HepG2 (cell line): ENCODE measurements at regions not wholly inside any gene's neighbourhood (a gene's known extent, or its start where the extent isn't known, plus 50 kb on each side); places are given as distances from the start of the nearest gene placed in this dataset.

Experiments
- ATAC-seq: fragments of 200-7000 bp; cut with Tn5 transposase; 3 replicates; pipeline ENCODE4 v1.9.1; 2020; ENCODE audit warnings: mild to moderate bottlenecking, moderate library complexity
- BruUV-seq: library from RNA; stranded (reverse); fragments of 400-500 nt; replicated peaks from 2 replicates; lab custom pipeline; 2021; lab: Mats Ljungman, UMichigan
- CTCF ChIA-PET: fragments of 300-600 bp; formaldehyde crosslinking; extraction: SDS; loops from one replicate; lab custom pipeline; 2021; ENCODE audit warnings: low total read pairs, inconsistent platforms, low intra/inter-chr PET ratio; lab: Yijun Ruan, JAX
- POLR2A ChIA-PET: fragments of 350-600 bp; sonication (Branson Sonifier 250); formaldehyde crosslinking; loops from one replicate; lab custom pipeline; 2020; ENCODE audit warnings: antibody characterized with exemption, inconsistent platforms; lab: Yijun Ruan, JAX
- DNase-seq: peaks from one replicate; pipeline ENCODE4 v3.0.0-alpha.2; 2015; ENCODE audit warnings: low spot score
- FAIRE-seq: peaks from 3 replicates; lab custom pipeline; 2011; peaks lifted over from hg19 to GRCh38; lab: Jason Lieb, UNC
- H2AFZ ChIP-seq: one replicate; pipeline ENCODE4 v1.6.1; 2011; ENCODE audit warnings: low read length, inconsistent platforms
- H3K27ac ChIP-seq: fragments of 300-600 bp; 3 replicates; pipeline ENCODE4 v1.8.0; 2011; ENCODE audit warnings: mixed run types, mild to moderate bottlenecking, mixed read lengths, low read length, inconsistent platforms; ENCODE audit not compliant: insufficient read depth; ENCODE audit errors: extremely low read length
- H3K27me3 ChIP-seq, 2 experiments: fragments of 200-600 bp in 1 of 2; 2 replicates in 1 of 2; 3 replicates in 1 of 2; pipeline versions ENCODE4 v1.6.0 to v1.8.0; 2011; ENCODE audit warnings: low read length in 2 of 2, mild to moderate bottlenecking in 2 of 2, moderate library complexity in 2 of 2, inconsistent platforms in 1 of 2; ENCODE audit not compliant: insufficient read depth in 2 of 2, control insufficient read depth in 1 of 2
- H3K36me3 ChIP-seq, 2 experiments: fragments of 200-600 bp in 1 of 2; replicated peaks in 1 of 2; 2 replicates in 1 of 2; 3 replicates in 1 of 2; pipeline versions ENCODE4 v1.5.1 to v1.8.0; 2011; ENCODE audit warnings: low read length in 2 of 2, inconsistent platforms in 1 of 2; ENCODE audit not compliant: insufficient read depth in 2 of 2, control insufficient read depth in 1 of 2
- H3K4me1 ChIP-seq: 2 replicates; pipeline ENCODE4 v1.5.1; 2012; ENCODE audit warnings: low read length, inconsistent platforms; ENCODE audit not compliant: insufficient read depth
- H3K4me2 ChIP-seq: 2 replicates; pipeline ENCODE4 v1.6.0; 2011; ENCODE audit warnings: low read depth, low read length, inconsistent platforms
- H3K4me3 ChIP-seq, 3 experiments: fragments of 200-600 bp in 1 of 3; sonication (generic), shearing (Covaris generic) in 1 of 3; replicated peaks in 1 of 3; 2 replicates each; pipeline ENCODE4 v1.5.1; 2011 to 2016; ENCODE audit warnings: low read length in 3 of 3, inconsistent platforms in 2 of 3, low read depth in 2 of 3, mild to moderate bottlenecking in 2 of 3, control low read depth in 1 of 3, mixed read lengths in 1 of 3; ENCODE audit not compliant: insufficient read depth in 1 of 3
- H3K79me2 ChIP-seq: one replicate; pipeline ENCODE4 v1.6.1; 2011; ENCODE audit warnings: low read length, inconsistent platforms; ENCODE audit not compliant: insufficient read depth
- H3K9ac ChIP-seq: 2 replicates; pipeline ENCODE4 v1.6.0; 2011; ENCODE audit warnings: mild to moderate bottlenecking, low read depth, low read length, inconsistent platforms; ENCODE audit not compliant: insufficient read depth
- H3K9me3 ChIP-seq: 2 replicates; pipeline ENCODE4 v1.5.1; 2012; ENCODE audit warnings: mild to moderate bottlenecking, low read length
- H4K20me1 ChIP-seq: 2 replicates; pipeline ENCODE4 v1.6.0; 2011; ENCODE audit warnings: inconsistent platforms, mild to moderate bottlenecking, low read length, moderate library complexity; ENCODE audit not compliant: insufficient read depth
- ARID2 ChIP-seq: sonication (generic); formaldehyde crosslinking; IDR thresholded peaks from 2 replicates; pipeline ENCODE4 v1.8.1; 2022; ENCODE audit warnings: mild to moderate bottlenecking, missing genetic modification reagents, borderline replicate concordance
- ATF7 ChIP-seq, 2 experiments: fragments of 450-650 bp in 1 of 2; sonication (generic) in 1 of 2; formaldehyde crosslinking in 1 of 2; IDR thresholded peaks; 2 replicates each; pipeline versions ENCODE4 v1.4.0 to v1.6.1; 2016 to 2020; ENCODE audit warnings: antibody characterized with exemption in 1 of 2, mild to moderate bottlenecking in 1 of 2, missing genetic modification reagents in 1 of 2
- GTF3A ChIP-seq: sonication (generic); formaldehyde crosslinking; conservative IDR thresholded peaks from 2 replicates; pipeline ENCODE4 v1.4.0; 2020; ENCODE audit warnings: mild to moderate bottlenecking, missing genetic modification reagents
- ISL2 ChIP-seq: sonication (generic); formaldehyde crosslinking; IDR thresholded peaks from 2 replicates; pipeline ENCODE4 v1.5.0; 2020; ENCODE audit warnings: missing genetic modification reagents
- KMT2A ChIP-seq: sonication (generic); formaldehyde crosslinking; IDR thresholded peaks from 2 replicates; pipeline ENCODE4 v1.4.0; 2020; ENCODE audit warnings: missing genetic modification reagents
- MIXL1 ChIP-seq: IDR thresholded peaks from 2 replicates; pipeline ENCODE4 v1.6.1; 2016
- REXO4 ChIP-seq: sonication (generic); formaldehyde crosslinking; IDR thresholded peaks from 2 replicates; pipeline ENCODE4 v1.8.0; 2022; ENCODE audit warnings: missing genetic modification reagents, mild to moderate bottlenecking, borderline replicate concordance
- SATB2 ChIP-seq: sonication (generic); formaldehyde crosslinking; IDR thresholded peaks from 2 replicates; pipeline ENCODE4 v1.5.0; 2020; ENCODE audit warnings: missing genetic modification reagents
- TBX3 ChIP-seq: fragments of 450-650 bp; IDR thresholded peaks from 2 replicates; pipeline ENCODE4 v1.6.1; 2017; ENCODE audit warnings: antibody characterized with exemption, mild to moderate bottlenecking, inconsistent platforms, borderline replicate concordance
- ZKSCAN8 ChIP-seq: IDR thresholded peaks from 2 replicates; pipeline ENCODE4 v1.6.1; 2016; ENCODE audit warnings: borderline replicate concordance, missing genetic modification reagents, missing compliant biosample characterization
- ZNF350 ChIP-seq: sonication (generic); formaldehyde crosslinking; IDR thresholded peaks from 2 replicates; pipeline ENCODE4 v1.4.0; 2020; ENCODE audit warnings: mild to moderate bottlenecking, low read depth, missing genetic modification reagents, borderline replicate concordance
- ZNF556 ChIP-seq: sonication (generic); formaldehyde crosslinking; IDR thresholded peaks from 2 replicates; pipeline ENCODE4 v1.4.0; 2020; ENCODE audit warnings: mild to moderate bottlenecking, missing genetic modification reagents, borderline replicate concordance
- ZNF83 ChIP-seq: sonication (generic); formaldehyde crosslinking; IDR thresholded peaks from 2 replicates; pipeline ENCODE4 v1.4.0; 2020; ENCODE audit warnings: missing genetic modification reagents, mild to moderate bottlenecking, borderline replicate concordance
- WGBS: methylation state at CpG from one replicate; pipeline ENCODE4 v1.1.6; 2017; ENCODE audit warnings: low lambda C conversion rate; 5-methylcytosine and 5-hydroxymethylcytosine counted together
- in situ Hi-C: cut with HindIII; loops from 2 replicates; pipeline ENCODE4 v1.10.0; 2017; ENCODE audit warnings: low pct_unique_long_range_greater_than_20kb; ENCODE audit not compliant: extremely low pct_ligation_motif_present
- intact Hi-C: fragments of 100-400 bp; cut with micrococcal nuclease; formaldehyde crosslinking; loops from one replicate; pipeline ENCODE4 v1.10.0; 2022; ENCODE audit not compliant: unreplicated experiment

DNA sequence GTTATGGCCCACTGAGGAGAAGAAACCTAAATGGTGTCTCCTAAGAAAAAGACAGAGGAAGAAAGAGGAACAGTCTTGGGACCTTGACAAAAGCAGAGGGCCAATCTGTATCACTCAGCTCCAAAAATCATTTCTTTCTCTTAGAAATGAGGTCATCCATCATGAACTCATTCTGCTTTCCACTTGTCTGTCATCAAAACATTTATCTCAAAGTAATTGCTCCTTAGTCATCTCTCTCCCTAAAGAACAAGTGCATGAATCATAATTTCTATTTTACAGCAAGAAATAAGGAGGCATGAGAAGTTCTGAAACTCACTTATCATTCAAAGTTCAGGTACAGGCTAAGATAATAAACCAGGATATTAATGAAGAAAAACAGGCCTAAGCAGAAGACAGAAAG lies 375.6 kb downstream of the KCNA4 start:
- Histone ChIP-seq H3K4me3 (no peak overlapping the region), H4K20me1 (no peaks in the 10 kb centered on the region), H3K9me3 (peaks cover 36% of the 10 kb centered on the region), H3K79me2 (no peaks in the 10 kb centered on the region), H3K27ac (no peak overlapping the region), H3K27me3 (no peaks in the 10 kb centered on the region), H3K4me2 (no peak overlapping the region), H3K4me1 (no peaks in the 10 kb centered on the region), H3K9ac (no peak overlapping the region), H2AFZ (no peak overlapping the region), H3K36me3 (no peaks in the 10 kb centered on the region)
- intact Hi-C loops = no loop called here
- TF ChIP-seq ISL2 (CRISPR knock-in tag) = no peak
- TF ChIP-seq ZKSCAN8 (CRISPR knock-in tag) = no peak
- TF ChIP-seq MIXL1 (CRISPR knock-in tag) = no peak
- no peak for TF ChIP-seq KMT2A (CRISPR knock-in tag)
- TF ChIP-seq TBX3 = no peak
- TF ChIP-seq ARID2 = no peak
- TF ChIP-seq ATF7 (IDR thresholded peaks at IDR 0.05) = peak; percentile 24; the same call in 1 of the 2 replicates
- no peak for TF ChIP-seq ATF7 (CRISPR knock-in tag; IDR thresholded peaks at IDR 0.05)
- POLR2A ChIA-PET = no interaction called here
- in situ Hi-C loops = no loop called here
- BruUV-seq = no TSS peak
- no peak for FAIRE-seq
- CTCF ChIA-PET = no interaction called here
- no peak for DNase-seq
- no peak for ATAC-seq

- Histone ChIP-seq H3K4me2 (no peak overlapping the region), H2AFZ (no peak overlapping the region), H3K9ac (no peak overlapping the region), H4K20me1 (no peaks in the 10 kb centered on the region), H3K4me1 (no peaks in the 10 kb centered on the region), H3K36me3 (no peaks in the 10 kb centered on the region), H3K4me3 (no peak overlapping the region), H3K27ac (no peak overlapping the region), H3K79me2 (no peaks in the 10 kb centered on the region), H3K27me3 (no peaks in the 10 kb centered on the region), H3K9me3 (peaks cover 51% of the 10 kb centered on the region)
- BruUV-seq = no TSS peak
- intact Hi-C loops = no loop called here
- 3% methylated on average over 3 of the region's 3 CpGs for WGBS
- no peak for TF ChIP-seq ZNF556 (CRISPR knock-in tag)
- no peak for TF ChIP-seq REXO4 (CRISPR knock-in tag)
- no peak for TF ChIP-seq SATB2
- no peak for TF ChIP-seq GTF3A (CRISPR knock-in tag)
- no peak for TF ChIP-seq ZNF83 (CRISPR knock-in tag)
- TF ChIP-seq ZNF350 (CRISPR knock-in tag) = no peak
- no peak for FAIRE-seq
- in situ Hi-C loops = no loop called here
- DNase-seq = no peak
- CTCF ChIA-PET = no interaction called here
- POLR2A ChIA-PET = no interaction called here
- no peak for ATAC-seq
Observed at GRCh38 chr11:29634744-29635143, 382.1 kb downstream of the KCNA4 start.
